Kasumi-1 (cell line): ENCODE measurements at regions not wholly inside any gene's neighbourhood (a gene's known extent, or its start where the extent isn't known, plus 50 kb on each side); places are given as distances from the start of the nearest gene placed in this dataset.

Experiments
- DNase-seq, 2 experiments: peaks; one replicate each; lab custom pipeline; 2025; lab: John Stamatoyannopoulos, UW

GRCh38 chr6:91708534-91708933 is 1121.7 kb upstream of the MAP3K7 start:
- DNase-seq: no peak

- no peak for DNase-seq
These were observed 1118.8 kb upstream of the MAP3K7 start for GRCh38 chr6:91705646-91706045.

- no peak for DNase-seq
These were observed 1117.7 kb upstream of the MAP3K7 start for GRCh38 chr6:91704531-91704930.

- DNase-seq: no peak
These were observed 1110.3 kb upstream of the MAP3K7 start for GRCh38 chr6:91697010-91697695.

GRCh38 chr6:91695221-91695620 is 1108.3 kb upstream of the MAP3K7 start:
- no peak for DNase-seq

- DNase-seq: no peak
These were observed 1107.3 kb upstream of the MAP3K7 start for GRCh38 chr6:91694016-91694654.

- DNase-seq: no peak
These were observed 1104.6 kb upstream of the MAP3K7 start for GRCh38 chr6:91691449-91691848.

- DNase-seq: no peak
These were observed 1096.4 kb upstream of the MAP3K7 start for GRCh38 chr6:91683240-91683639.

GRCh38 chr6:91681296-91681695 is 1094.4 kb upstream of the MAP3K7 start:
- no peak for DNase-seq

- no peak for DNase-seq
These were observed 1092.0 kb upstream of the MAP3K7 start for GRCh38 chr6:91678679-91679446.

- DNase-seq: no peak
These were observed 1085.3 kb upstream of the MAP3K7 start for GRCh38 chr6:91672201-91672600.

- no peak for DNase-seq
These were observed 1083.0 kb upstream of the MAP3K7 start for GRCh38 chr6:91669871-91670268.

GRCh38 chr6:91669154-91669870 is 1082.4 kb upstream of the MAP3K7 start:
- DNase-seq: no peak

- no peak for DNase-seq
These were observed 1080.7 kb upstream of the MAP3K7 start for GRCh38 chr6:91667596-91667995.

- DNase-seq: no peak
These were observed 1077.6 kb upstream of the MAP3K7 start for GRCh38 chr6:91664327-91664959.

GRCh38 chr6:91660893-91661292 is 1074.0 kb upstream of the MAP3K7 start:
- DNase-seq: no peak

GRCh38 chr6:91659891-91660290 is 1073.0 kb upstream of the MAP3K7 start:
- no peak for DNase-seq

GRCh38 chr6:91654793-91655192 is 1067.9 kb upstream of the MAP3K7 start:
- no peak for DNase-seq

GRCh38 chr6:91654357-91654756 is 1067.5 kb upstream of the MAP3K7 start:
- no peak for DNase-seq

GRCh38 chr6:91653895-91654294 is 1067.0 kb upstream of the MAP3K7 start:
- no peak for DNase-seq

GRCh38 chr6:91653076-91653723 is 1066.3 kb upstream of the MAP3K7 start:
- DNase-seq: no peak
